ENCODE measurements at regions not wholly inside any gene's neighbourhood (a gene's known extent, or its start where the extent isn't known, plus 50 kb on each side); places are given as distances from the start of the nearest gene placed in this dataset.
A peak's percentile ranks its signal among the peaks of the same experiment; 100 is the strongest.

GRCh38 chr16:9567666-9568065 lies 476.2 kb downstream of the HAPSTR1 start:
- no peaks in the 10 kb centered on the region for H3K4me1 ChIP-seq (ENCODE audit: control insufficient read depth in 5 of 5, insufficient read depth in 5 of 5, low read length in 5 of 5)
- no peaks in the 10 kb centered on the region for H3K9me3 ChIP-seq (ENCODE audit: control insufficient read depth in 4 of 4, insufficient read depth in 3 of 4, low read length in 3 of 4)
- H3K27me3 ChIP-seq (ENCODE audit: control insufficient read depth in 3 of 3, insufficient read depth in 3 of 3, low read length in 2 of 3) = no peaks in the 10 kb centered on the region
- TF ChIP-seq CTCF (IDR thresholded peaks at IDR 0.05; ENCODE audit: control extremely low read depth, extremely low read depth) = no peak
- WGBS, 2 donors = 35 to 37% methylated on average over 7 of the region's 7 CpGs
- ATAC-seq (ENCODE audit: insufficient read depth, low FRiP score) (no peak), DNase-seq (peak in 1 of 3 donors; percentile 1)
- H3K27ac ChIP-seq (ENCODE audit: low read depth in 1 of 2, low read length in 1 of 2) = no peak overlapping the region
- no peak overlapping the region for H3K4me3 ChIP-seq
- H3K9ac ChIP-seq (ENCODE audit: insufficient read depth in 1 of 2, low read length in 2 of 2) = no peak overlapping the region
- H3K36me3 ChIP-seq (ENCODE audit: control insufficient read depth in 4 of 4, insufficient read depth in 4 of 4, low read length in 4 of 4) = no peaks in the 10 kb centered on the region

- 88 to 90% methylated on average over 2 of the region's 2 CpGs for WGBS, 2 donors
- H3K4me1 ChIP-seq (ENCODE audit: control insufficient read depth in 5 of 5, insufficient read depth in 5 of 5, low read length in 5 of 5) = no peaks in the 10 kb centered on the region
- H3K36me3 ChIP-seq (ENCODE audit: control insufficient read depth in 4 of 4, insufficient read depth in 4 of 4, low read length in 4 of 4) = no peaks in the 10 kb centered on the region
- H3K9ac ChIP-seq (ENCODE audit: insufficient read depth in 1 of 2, low read length in 2 of 2) = no peak overlapping the region
- H3K9me3 ChIP-seq (ENCODE audit: control insufficient read depth in 4 of 4, insufficient read depth in 3 of 4, low read length in 3 of 4) = no peaks in the 10 kb centered on the region
- no peak for TF ChIP-seq CTCF (IDR thresholded peaks at IDR 0.05; ENCODE audit: control extremely low read depth, extremely low read depth)
- no peak for DNase-seq
- H3K27me3 ChIP-seq (ENCODE audit: control insufficient read depth in 3 of 3, insufficient read depth in 3 of 3, low read length in 2 of 3) = no peaks in the 10 kb centered on the region
- ATAC-seq (ENCODE audit: insufficient read depth, low FRiP score) = no peak
- peak overlapping the region in 1 of 2 donors; percentile 26 for H3K27ac ChIP-seq (ENCODE audit: low read depth in 1 of 2, low read length in 1 of 2)
- H3K4me3 ChIP-seq = no peak overlapping the region
Measured at GRCh38 chr16:9568261-9568660, 476.8 kb downstream of the HAPSTR1 start.

- Histone ChIP-seq H3K27ac (ENCODE audit: low read depth in 1 of 2, low read length in 1 of 2) (no peak overlapping the region), H3K4me1 (ENCODE audit: control insufficient read depth in 5 of 5, insufficient read depth in 5 of 5, low read length in 5 of 5) (no peaks in the 10 kb centered on the region), H3K9me3 (ENCODE audit: control insufficient read depth in 4 of 4, insufficient read depth in 3 of 4, low read length in 3 of 4) (no peaks in the 10 kb centered on the region), H3K9ac (ENCODE audit: insufficient read depth in 1 of 2, low read length in 2 of 2) (no peak overlapping the region), H3K36me3 (ENCODE audit: control insufficient read depth in 4 of 4, insufficient read depth in 4 of 4, low read length in 4 of 4) (no peaks in the 10 kb centered on the region), H3K4me3 (no peak overlapping the region), H3K27me3 (ENCODE audit: control insufficient read depth in 3 of 3, insufficient read depth in 3 of 3, low read length in 2 of 3) (no peaks in the 10 kb centered on the region)
- DNase-seq (no peak), ATAC-seq (ENCODE audit: insufficient read depth, low FRiP score) (no peak)
- 73 to 77% methylated on average over 3 of the region's 3 CpGs for WGBS, 2 donors
- no peak for TF ChIP-seq CTCF (IDR thresholded peaks at IDR 0.05; ENCODE audit: control extremely low read depth, extremely low read depth)
Measured at GRCh38 chr16:9570521-9570920, 479.1 kb downstream of the HAPSTR1 start.

GRCh38 chr16:9578459-9578858 lies 487.0 kb downstream of the HAPSTR1 start:
- DNase-seq (no peak), ATAC-seq (ENCODE audit: insufficient read depth, low FRiP score) (no peak)
- no peak overlapping the region for H3K27ac ChIP-seq (ENCODE audit: low read depth in 1 of 2, low read length in 1 of 2)
- H3K27me3 ChIP-seq (ENCODE audit: control insufficient read depth in 3 of 3, insufficient read depth in 3 of 3, low read length in 2 of 3) = no peaks in the 10 kb centered on the region
- no peaks in the 10 kb centered on the region for H3K36me3 ChIP-seq (ENCODE audit: control insufficient read depth in 4 of 4, insufficient read depth in 4 of 4, low read length in 4 of 4)
- peaks cover 0 to 2% (median 0%) of the 10 kb centered on the region in 4 donors for H3K9me3 ChIP-seq (ENCODE audit: control insufficient read depth in 4 of 4, insufficient read depth in 3 of 4, low read length in 3 of 4)
- no peak overlapping the region for H3K4me3 ChIP-seq
- H3K9ac ChIP-seq (ENCODE audit: insufficient read depth in 1 of 2, low read length in 2 of 2) = no peak overlapping the region
- no peaks in the 10 kb centered on the region for H3K4me1 ChIP-seq (ENCODE audit: control insufficient read depth in 5 of 5, insufficient read depth in 5 of 5, low read length in 5 of 5)
- WGBS, 2 donors = 78 to 81% methylated on average over 7 of the region's 7 CpGs
- no peak for TF ChIP-seq CTCF (IDR thresholded peaks at IDR 0.05; ENCODE audit: control extremely low read depth, extremely low read depth)
